IMR-90 (cell line): ENCODE measurements at regions not wholly inside any gene's neighbourhood (a gene's known extent, or its start where the extent isn't known, plus 50 kb on each side); places are given as distances from the start of the nearest gene placed in this dataset.

ENCODE experiments used
- ATAC-seq: fragments of 200-7000 bp; cut with Tn5 transposase; 2 replicates; pipeline ENCODE4 v1.9.1; 2020; ENCODE audit warnings: low read depth, mild to moderate bottlenecking, moderate library complexity
- BruUV-seq: library from RNA; stranded (reverse); fragments of 400-500 nt; replicated peaks from 2 replicates; lab custom pipeline; 2021; lab: Mats Ljungman, UMichigan
- CTCF ChIA-PET: fragments of 300-600 bp; formaldehyde crosslinking; extraction: SDS; loops from one replicate; lab custom pipeline; 2021; ENCODE audit warnings: antibody characterized with exemption; lab: Yijun Ruan, JAX
- POLR2A ChIA-PET: fragments of 300-600 bp; sonication (Branson Sonifier 250); formaldehyde crosslinking; loops from one replicate; lab custom pipeline; 2022; ENCODE audit warnings: antibody characterized with exemption; ENCODE audit not compliant: unreplicated experiment; lab: Charles Lee
- DNase-seq: peaks from one replicate; pipeline ENCODE4 v3.0.0; 2013
- H2AFZ ChIP-seq: replicated peaks from 2 replicates; pipeline ENCODE3; 2013; ENCODE audit warnings: low read length, mild to moderate bottlenecking; ENCODE audit not compliant: poor library complexity
- H2AK5ac ChIP-seq: 2 replicates; pipeline ENCODE4 v1.6.1; 2013; ENCODE audit warnings: low read depth, low read length, inconsistent platforms
- H2AK9ac ChIP-seq: replicated peaks from 2 replicates; pipeline ENCODE3; 2013; ENCODE audit warnings: mild to moderate bottlenecking, low read depth, low read length, moderate library complexity; ENCODE audit not compliant: poor library complexity
- H2BK120ac ChIP-seq: 2 replicates; pipeline ENCODE4 v1.6.1; 2013; ENCODE audit warnings: low read depth, low read length, inconsistent platforms
- H2BK15ac ChIP-seq: 3 replicates; pipeline ENCODE4 v1.6.1; 2013; ENCODE audit warnings: low read depth, low read length, inconsistent platforms
- H2BK20ac ChIP-seq: 2 replicates; pipeline ENCODE4 v1.6.1; 2013; ENCODE audit warnings: low read depth, mild to moderate bottlenecking, inconsistent platforms, low read length, moderate library complexity
- H2BK5ac ChIP-seq: 2 replicates; pipeline ENCODE4 v1.6.1; 2013; ENCODE audit warnings: mild to moderate bottlenecking, low read depth, low read length, inconsistent platforms; ENCODE audit not compliant: poor library complexity, severe bottlenecking
- H3K14ac ChIP-seq: replicated peaks from 2 replicates; pipeline ENCODE4 v1.6.1; 2013; ENCODE audit warnings: low read depth, low read length, inconsistent platforms
- H3K18ac ChIP-seq: 2 replicates; pipeline ENCODE4 v1.6.1; 2013; ENCODE audit warnings: low read depth, low read length, control low read depth
- H3K23ac ChIP-seq: 2 replicates; pipeline ENCODE4 v1.6.1; 2013; ENCODE audit warnings: low read depth, low read length, inconsistent platforms
- H3K27ac ChIP-seq: 2 replicates; pipeline ENCODE4 v1.5.1; 2013; ENCODE audit warnings: mild to moderate bottlenecking, control low read depth, low read length; ENCODE audit not compliant: insufficient read depth
- H3K27me3 ChIP-seq: 2 replicates; pipeline ENCODE4 v1.6.1; 2013; ENCODE audit warnings: low read length; ENCODE audit not compliant: control insufficient read depth, insufficient read depth
- H3K36me3 ChIP-seq: 2 replicates; pipeline ENCODE4 v1.6.1; 2013; ENCODE audit warnings: low read length, mixed read lengths; ENCODE audit not compliant: control insufficient read depth, insufficient read depth
- H3K4ac ChIP-seq: 2 replicates; pipeline ENCODE4 v1.6.1; 2013; ENCODE audit warnings: low read depth, low read length, inconsistent platforms
- H3K4me1 ChIP-seq: 2 replicates; pipeline ENCODE4 v1.6.1; 2013; ENCODE audit warnings: low read length, mixed read lengths; ENCODE audit not compliant: control insufficient read depth, insufficient read depth
- H3K4me2 ChIP-seq: 2 replicates; pipeline ENCODE4 v1.6.1; 2013; ENCODE audit warnings: low read depth, mild to moderate bottlenecking, control low read depth, low read length, moderate library complexity
- H3K4me3 ChIP-seq: 2 replicates; pipeline ENCODE4 v1.5.1; 2013; ENCODE audit warnings: low read depth, mild to moderate bottlenecking, control low read depth, low read length, moderate library complexity; ENCODE audit not compliant: insufficient read depth
- H3K56ac ChIP-seq: 2 replicates; pipeline ENCODE4 v1.6.1; 2013; ENCODE audit warnings: low read length, inconsistent platforms; ENCODE audit not compliant: insufficient read depth; ENCODE audit errors: extremely low read depth
- H3K79me1 ChIP-seq, 2 experiments: 2 replicates each; pipeline ENCODE4 v1.6.1; 2013; ENCODE audit warnings: low read length in 2 of 2, inconsistent platforms in 1 of 2, low read depth in 1 of 2
- H3K9ac ChIP-seq: 2 replicates; pipeline ENCODE4 v1.6.1; 2013; ENCODE audit warnings: low read depth, low read length, control low read depth
- H3K9me1 ChIP-seq: 2 replicates; pipeline ENCODE4 v1.6.1; 2013; ENCODE audit warnings: low read length, inconsistent platforms; ENCODE audit not compliant: insufficient read depth
- H3K9me3 ChIP-seq: 2 replicates; pipeline ENCODE4 v1.6.1; 2013; ENCODE audit warnings: low read length; ENCODE audit not compliant: control insufficient read depth, insufficient read depth
- H4K20me1 ChIP-seq: 2 replicates; pipeline ENCODE4 v1.6.1; 2013; ENCODE audit warnings: low read length, inconsistent platforms; ENCODE audit not compliant: insufficient read depth
- H4K5ac ChIP-seq: 2 replicates; pipeline ENCODE4 v1.6.1; 2013; ENCODE audit warnings: mild to moderate bottlenecking, low read depth, low read length, control low read depth
- H4K8ac ChIP-seq, 2 experiments: 2 replicates each; pipeline ENCODE4 v1.6.1; 2013; ENCODE audit warnings: low read depth in 2 of 2, low read length in 2 of 2, control low read depth in 1 of 2, inconsistent platforms in 1 of 2
- H4K91ac ChIP-seq: 2 replicates; pipeline ENCODE4 v1.6.1; 2013; ENCODE audit warnings: low read depth, low read length, inconsistent platforms; ENCODE audit not compliant: insufficient read depth
- BHLHE40 ChIP-seq: fragments of 150-350 bp; IDR thresholded peaks from 2 replicates; pipeline ENCODE4 v1.6.1; 2016; ENCODE audit warnings: mild to moderate bottlenecking, low read depth, low read length
- CEBPB ChIP-seq: IDR thresholded peaks from 2 replicates; pipeline ENCODE4 v1.6.1; 2012; ENCODE audit warnings: low read depth, low read length, improper control_type of control experiment
- CHD1 ChIP-seq: IDR thresholded peaks from 2 replicates; pipeline ENCODE4 v1.6.1; 2012; ENCODE audit warnings: low read depth, low read length, improper control_type of control experiment
- CTCF ChIP-seq: conservative IDR thresholded peaks from 2 replicates; pipeline ENCODE4 v1.5.1; 2012; ENCODE audit warnings: mild to moderate bottlenecking, low read depth, low read length, improper control_type of control experiment
- ELK1 ChIP-seq: fragments of 150-350 bp; IDR thresholded peaks from 2 replicates; pipeline ENCODE4 v1.6.1; 2016; ENCODE audit warnings: low read depth, mild to moderate bottlenecking, low read length, moderate library complexity, borderline replicate concordance
- FOS ChIP-seq: fragments of 150-350 bp; IDR thresholded peaks from 2 replicates; pipeline ENCODE4 v1.6.1; 2016; ENCODE audit warnings: low read depth, low read length
- MAFK ChIP-seq: IDR thresholded peaks from 2 replicates; pipeline ENCODE4 v1.6.1; 2012; ENCODE audit warnings: low read depth, low read length, improper control_type of control experiment
- MAZ ChIP-seq: IDR thresholded peaks from 2 replicates; pipeline ENCODE4 v1.6.1; 2012; ENCODE audit warnings: low read depth, mild to moderate bottlenecking, low read length, improper control_type of control experiment, moderate library complexity, borderline replicate concordance
- MXI1 ChIP-seq: IDR thresholded peaks from 2 replicates; pipeline ENCODE4 v1.6.1; 2012; ENCODE audit warnings: low read depth, mild to moderate bottlenecking, low read length, moderate library complexity, borderline replicate concordance
- NFE2L2 ChIP-seq: fragments of 150-350 bp; IDR thresholded peaks from 2 replicates; pipeline ENCODE4 v1.6.1; 2016; ENCODE audit warnings: low read depth, mild to moderate bottlenecking, low read length
- POLR2A ChIP-seq: IDR thresholded peaks from 2 replicates; pipeline ENCODE4 v1.6.1; 2012; ENCODE audit warnings: mild to moderate bottlenecking, low read depth, low read length
- RAD21 ChIP-seq: IDR thresholded peaks from 2 replicates; pipeline ENCODE4 v1.6.1; 2012; ENCODE audit warnings: low read length, improper control_type of control experiment
- RCOR1 ChIP-seq: IDR thresholded peaks from 2 replicates; pipeline ENCODE4 v1.6.1; 2012; ENCODE audit warnings: mild to moderate bottlenecking, low read length, improper control_type of control experiment; ENCODE audit not compliant: insufficient replicate concordance
- RFX5 ChIP-seq: IDR thresholded peaks from 2 replicates; pipeline ENCODE4 v1.8.0; 2012; ENCODE audit warnings: low read depth, mild to moderate bottlenecking, low read length, moderate library complexity
- SMC3 ChIP-seq: fragments of 150-350 bp; IDR thresholded peaks from 2 replicates; pipeline ENCODE4 v1.6.1; 2016; ENCODE audit warnings: low read depth, mild to moderate bottlenecking, antibody characterized with exemption, low read length, moderate library complexity
- WGBS, 2 experiments: methylation state at CpG; one replicate each; pipeline versions ENCODE4 v1.1.5 to v1.1.7; 2013; ENCODE audit warnings: missing lambda C conversion rate in 2 of 2; ENCODE audit not compliant: insufficient read length in 1 of 2; ENCODE audit errors: extremely low coverage in 2 of 2; 5-methylcytosine and 5-hydroxymethylcytosine counted together
- dilution Hi-C: fragments of 300-500 bp; cut with HindIII; formaldehyde crosslinking; loops from one replicate; pipeline ENCODE4 v1.14.3; 2018; ENCODE audit warnings: low sequenced_read_pairs; ENCODE audit not compliant: unreplicated experiment
- in situ Hi-C: fragments of 300-500 bp; cut with MboI; formaldehyde crosslinking; loops from 3 replicates; pipeline ENCODE4 v1.14.3; 2019; ENCODE audit warnings: low sequenced_read_pairs, inconsistent platforms, mixed read lengths
- intact Hi-C: fragments of 100-400 bp; cut with micrococcal nuclease; formaldehyde crosslinking; loops from 2 replicates; pipeline ENCODE4 v1.10.0; 2022

- Histone ChIP-seq H3K4me1 (no peaks in the 10 kb centered on the region), H3K18ac (no peak overlapping the region), H4K91ac (no peak overlapping the region), H4K5ac (no peak overlapping the region), H3K79me1 (no peaks in the 10 kb centered on the region), H3K4me3 (no peak overlapping the region), H3K14ac (no peak overlapping the region), H3K56ac (no peak overlapping the region), H2AFZ (no peak overlapping the region), H4K20me1 (no peaks in the 10 kb centered on the region), H3K23ac (no peak overlapping the region), H3K36me3 (no peaks in the 10 kb centered on the region), H3K27ac (no peak overlapping the region), H2BK5ac (no peak overlapping the region), H3K9ac (no peak overlapping the region), H3K27me3 (peaks cover 44% of the 10 kb centered on the region), H3K4me2 (no peak overlapping the region), H2AK9ac (no peak overlapping the region), H3K9me1 (no peaks in the 10 kb centered on the region), H4K8ac (no peak overlapping the region), H2BK20ac (no peak overlapping the region), H2AK5ac (no peak overlapping the region), H3K4ac (no peak overlapping the region), H2BK15ac (no peak overlapping the region), H3K9me3 (no peaks in the 10 kb centered on the region), H2BK120ac (no peak overlapping the region)
- in situ Hi-C loops (no loop called here), intact Hi-C loops (no loop called here), dilution Hi-C loops (no loop called here)
- POLR2A ChIA-PET, result no interaction called here
- no TSS peak for BruUV-seq
- WGBS, 2 experiments, result no CpG with 5 or more reads among the region's 9 CpGs
- DNase-seq (no peak), ATAC-seq (no peak)
- TF ChIP-seq MAFK (no peak), RAD21 (no peak), ELK1 (no peak), RCOR1 (no peak), FOS (no peak), CTCF (no peak), CHD1 (no peak), SMC3 (no peak), NFE2L2 (no peak), MXI1 (no peak), BHLHE40 (no peak), MAZ (no peak), CEBPB (no peak), POLR2A (no peak), RFX5 (no peak)
- CTCF ChIA-PET, result interaction anchor here (1.2 kb wide), 1 partner anchor 23 kb away, joined by 3 read pairs; no protein-coding TSS in a partner anchor
These were observed 94.1 kb upstream of the CASZ1 start for GRCh38 chr1:10890491-10891071.
